ENCODE measurements at regions not wholly inside any gene's neighbourhood (a gene's known extent, or its start where the extent isn't known, plus 50 kb on each side); places are given as distances from the start of the nearest gene placed in this dataset.
"Not testable (repeated sequence)": the region's sequence is repeated elsewhere in the genome, so short reads cannot be mapped to it uniquely, and the experiment has no call there.

DNA sequence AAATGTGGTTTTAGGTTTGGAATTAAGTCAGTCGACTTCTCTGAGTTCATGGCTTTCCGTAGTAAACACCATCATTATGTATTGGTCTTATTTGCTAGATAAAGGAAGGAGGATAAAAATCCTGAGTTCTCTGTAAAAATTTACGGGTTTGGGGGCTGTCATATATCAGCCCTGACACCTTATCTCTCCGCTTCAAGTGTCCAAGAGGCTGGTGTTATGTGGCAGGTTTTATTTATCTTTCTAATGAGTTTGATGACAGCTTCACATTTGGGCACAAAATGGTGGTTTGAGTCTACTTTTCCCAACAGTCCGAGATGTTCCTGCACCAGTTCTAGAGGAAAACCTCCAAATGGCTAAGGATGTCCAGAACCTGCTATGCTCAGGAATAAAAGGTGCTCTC, 67.3 kb upstream of the VSTM5 start:
- no peak overlapping the region for H3K4me2 ChIP-seq (ENCODE audit: low read depth, low read length, poor library complexity, severe bottlenecking)
- H3K9ac ChIP-seq (ENCODE audit: low read length), result no peak overlapping the region
- no peaks in the 10 kb centered on the region for H3K79me2 ChIP-seq (ENCODE audit: insufficient read depth, low read length)
- H4K20me1 ChIP-seq (ENCODE audit: low read depth, low read length), result no peaks in the 10 kb centered on the region
- H3K4me3 ChIP-seq (ENCODE audit: insufficient read depth, low read length, poor library complexity, severe bottlenecking), result no peak overlapping the region
- H3K9me3 ChIP-seq (ENCODE audit: insufficient read depth, low read length), result no peaks in the 10 kb centered on the region
- no peaks in the 10 kb centered on the region for H3K9me2 ChIP-seq (replicated peaks; ENCODE audit: insufficient read depth, low read length)
- no peaks in the 10 kb centered on the region for H3K36me3 ChIP-seq (ENCODE audit: low read length)
- H2AFZ ChIP-seq (ENCODE audit: low read depth, low read length, severe bottlenecking), result no peak overlapping the region
- H3K27me3 ChIP-seq (ENCODE audit: low read length), result no peaks in the 10 kb centered on the region
- no peaks in the 10 kb centered on the region for H3F3A ChIP-seq (ENCODE audit: insufficient read depth)
- TF ChIP-seq CTCF (IDR thresholded peaks at IDR 0.05; ENCODE audit: insufficient read depth, low read length, poor library complexity, severe bottlenecking) (no peak), EZH2phosphoT487 (conservative IDR thresholded peaks at IDR 0.05; ENCODE audit: low read length) (no peak)
- no peak overlapping the region for H3K27ac ChIP-seq (ENCODE audit: low read depth, low read length)

GRCh38 chr11:93921695-93922468, 71.5 kb upstream of the VSTM5 start:
- no peak overlapping the region for H3K4me3 ChIP-seq (ENCODE audit: insufficient read depth, low read length, poor library complexity, severe bottlenecking)
- H2AFZ ChIP-seq (ENCODE audit: low read depth, low read length, severe bottlenecking), result no peak overlapping the region
- no peaks in the 10 kb centered on the region for H3F3A ChIP-seq (ENCODE audit: insufficient read depth)
- H3K9me3 ChIP-seq (ENCODE audit: insufficient read depth, low read length), result no peaks in the 10 kb centered on the region
- H3K27me3 ChIP-seq (ENCODE audit: low read length), result no peaks in the 10 kb centered on the region
- H3K27ac ChIP-seq (ENCODE audit: low read depth, low read length), result no peak overlapping the region
- no peaks in the 10 kb centered on the region for H4K20me1 ChIP-seq (ENCODE audit: low read depth, low read length)
- no peak overlapping the region for H3K4me2 ChIP-seq (ENCODE audit: low read depth, low read length, poor library complexity, severe bottlenecking)
- H3K79me2 ChIP-seq (ENCODE audit: insufficient read depth, low read length), result no peaks in the 10 kb centered on the region
- no peak for TF ChIP-seq EZH2phosphoT487 (conservative IDR thresholded peaks at IDR 0.05; ENCODE audit: low read length)
- peak; percentile 33 for TF ChIP-seq CTCF (IDR thresholded peaks at IDR 0.05; ENCODE audit: insufficient read depth, low read length, poor library complexity, severe bottlenecking)
- H3K9me2 ChIP-seq (replicated peaks; ENCODE audit: insufficient read depth, low read length), result no peaks in the 10 kb centered on the region
- H3K9ac ChIP-seq (ENCODE audit: low read length), result no peak overlapping the region
- no peaks in the 10 kb centered on the region for H3K36me3 ChIP-seq (ENCODE audit: low read length)

GRCh38 chr11:93922830-93923229, 72.4 kb upstream of the VSTM5 start:
- Histone ChIP-seq H2AFZ (ENCODE audit: low read depth, low read length, severe bottlenecking) (no peak overlapping the region), H3K9me3 (ENCODE audit: insufficient read depth, low read length) (no peaks in the 10 kb centered on the region), H3K27ac (ENCODE audit: low read depth, low read length) (no peak overlapping the region), H3K4me2 (ENCODE audit: low read depth, low read length, poor library complexity, severe bottlenecking) (no peak overlapping the region), H3K79me2 (ENCODE audit: insufficient read depth, low read length) (no peaks in the 10 kb centered on the region), H4K20me1 (ENCODE audit: low read depth, low read length) (no peaks in the 10 kb centered on the region), H3K9ac (ENCODE audit: low read length) (no peak overlapping the region), H3K9me2 (replicated peaks; ENCODE audit: insufficient read depth, low read length) (no peaks in the 10 kb centered on the region), H3F3A (ENCODE audit: insufficient read depth) (no peaks in the 10 kb centered on the region), H3K36me3 (ENCODE audit: low read length) (no peaks in the 10 kb centered on the region), H3K4me3 (ENCODE audit: insufficient read depth, low read length, poor library complexity, severe bottlenecking) (no peak overlapping the region), H3K27me3 (ENCODE audit: low read length) (no peaks in the 10 kb centered on the region)
- no peak for TF ChIP-seq EZH2phosphoT487 (conservative IDR thresholded peaks at IDR 0.05; ENCODE audit: low read length)
- no peak for TF ChIP-seq CTCF (IDR thresholded peaks at IDR 0.05; ENCODE audit: insufficient read depth, low read length, poor library complexity, severe bottlenecking)

- H3K9ac ChIP-seq (ENCODE audit: low read length); H3K9me2 ChIP-seq (replicated peaks; ENCODE audit: insufficient read depth, low read length); H3K36me3 ChIP-seq (ENCODE audit: low read length); H3K27ac ChIP-seq (ENCODE audit: low read depth, low read length); H3K27me3 ChIP-seq (ENCODE audit: low read length); H2AFZ ChIP-seq (ENCODE audit: low read depth, low read length, severe bottlenecking); H3K79me2 ChIP-seq (ENCODE audit: insufficient read depth, low read length); H3K9me3 ChIP-seq (ENCODE audit: insufficient read depth, low read length); H3K4me3 ChIP-seq (ENCODE audit: insufficient read depth, low read length, poor library complexity, severe bottlenecking); H3F3A ChIP-seq (ENCODE audit: insufficient read depth); H4K20me1 ChIP-seq (ENCODE audit: low read depth, low read length); H3K4me2 ChIP-seq (ENCODE audit: low read depth, low read length, poor library complexity, severe bottlenecking): not testable (repeated sequence)
Measured at GRCh38 chr11:93926099-93926498, 75.7 kb upstream of the VSTM5 start.
